Skeletal muscle tissue (tissue), 3 donors: ENCODE measurements at regions not wholly inside any gene's neighbourhood (a gene's known extent, or its start where the extent isn't known, plus 50 kb on each side); places are given as distances from the start of the nearest gene placed in this dataset.

Source experiments
- H3K27ac ChIP-seq: one replicate; pipeline ENCODE4 v1.7.0; 2013; ENCODE audit warnings: mild to moderate bottlenecking, low read depth, low read length, inconsistent platforms
- H3K27me3 ChIP-seq, 3 donors: one replicate each; pipeline ENCODE4 v1.7.0; 2013; ENCODE audit warnings: low read length in 3 of 3; ENCODE audit not compliant: control insufficient read depth in 3 of 3, insufficient read depth in 3 of 3
- H3K36me3 ChIP-seq, 3 donors: one replicate each; pipeline ENCODE4 v1.7.0; 2013; ENCODE audit warnings: low read length in 3 of 3; ENCODE audit not compliant: control insufficient read depth in 3 of 3, insufficient read depth in 3 of 3
- H3K4me1 ChIP-seq, 3 donors: one replicate each; pipeline ENCODE4 v1.7.0; 2013; ENCODE audit warnings: low read length in 3 of 3, mild to moderate bottlenecking in 3 of 3; ENCODE audit not compliant: control insufficient read depth in 3 of 3, insufficient read depth in 3 of 3
- H3K4me3 ChIP-seq, 3 donors: one replicate each; pipeline ENCODE4 v1.7.0; 2013; ENCODE audit warnings: low read length in 3 of 3
- H3K9ac ChIP-seq, 3 donors: one replicate each; pipeline ENCODE4 v1.7.0; 2013; ENCODE audit warnings: low read length in 3 of 3, mild to moderate bottlenecking in 3 of 3, moderate library complexity in 2 of 3, low read depth in 1 of 3
- H3K9me3 ChIP-seq, 3 donors: one replicate each; pipeline ENCODE4 v1.7.0; 2013; ENCODE audit warnings: low read length in 3 of 3; ENCODE audit not compliant: control insufficient read depth in 3 of 3
- donor health status: Osteomylitis.

DNA sequence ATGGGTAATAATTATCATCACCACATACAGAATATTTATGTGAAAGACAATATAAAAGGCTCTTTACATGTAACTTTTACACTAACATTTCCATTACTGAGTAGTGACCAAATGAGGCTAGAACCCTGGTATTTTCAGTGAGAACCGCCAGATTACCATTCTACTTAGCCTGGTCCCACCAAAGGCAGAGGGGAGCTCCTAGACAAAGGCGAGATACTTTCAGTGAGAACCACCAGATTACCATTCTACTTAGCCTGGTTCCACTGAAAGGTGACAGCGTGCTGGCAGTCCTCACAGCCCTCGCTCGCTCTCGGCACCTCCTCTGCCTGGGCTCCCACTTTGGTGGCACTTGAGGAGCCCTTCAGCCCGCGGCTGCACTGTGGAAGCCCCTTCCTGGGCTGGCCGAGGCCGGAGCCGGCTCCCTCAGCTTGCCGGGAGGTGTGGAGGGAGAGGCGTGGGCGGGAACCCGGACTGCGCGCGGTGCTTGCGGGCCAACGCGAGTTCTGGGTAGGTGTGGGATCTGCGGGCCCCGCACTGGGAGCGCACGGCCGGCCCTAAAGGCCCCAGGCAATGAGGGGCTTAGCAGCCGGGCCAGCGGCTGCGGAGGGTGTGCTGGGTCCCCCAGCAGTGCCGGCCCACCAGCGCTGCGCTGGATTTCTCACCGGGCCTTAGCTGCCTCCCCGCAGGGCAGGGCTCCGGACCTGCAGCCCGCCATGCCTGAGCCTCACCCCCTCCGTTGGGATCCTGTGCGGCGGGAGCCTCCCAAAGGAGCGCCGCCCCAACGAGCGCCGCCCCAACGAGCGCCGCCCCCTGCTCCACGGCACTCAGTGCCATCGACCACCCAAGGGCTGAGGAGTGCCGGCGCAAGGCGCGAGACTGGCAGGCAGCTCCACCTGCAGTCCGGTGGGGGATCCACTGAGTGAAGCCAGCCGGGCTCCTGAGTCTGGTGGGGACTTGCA, 1276.1 kb downstream of the PCDH7 start:
- Histone ChIP-seq H3K36me3 (peaks cover 0 to 2% (median 0%) of the 10 kb centered on the region in 3 donors), H3K27me3 (no peaks in the 10 kb centered on the region), H3K4me3 (no peak overlapping the region), H3K9me3 (no peaks in the 10 kb centered on the region), H3K27ac (no peak overlapping the region), H3K9ac (no peak overlapping the region), H3K4me1 (no peaks in the 10 kb centered on the region)

DNA sequence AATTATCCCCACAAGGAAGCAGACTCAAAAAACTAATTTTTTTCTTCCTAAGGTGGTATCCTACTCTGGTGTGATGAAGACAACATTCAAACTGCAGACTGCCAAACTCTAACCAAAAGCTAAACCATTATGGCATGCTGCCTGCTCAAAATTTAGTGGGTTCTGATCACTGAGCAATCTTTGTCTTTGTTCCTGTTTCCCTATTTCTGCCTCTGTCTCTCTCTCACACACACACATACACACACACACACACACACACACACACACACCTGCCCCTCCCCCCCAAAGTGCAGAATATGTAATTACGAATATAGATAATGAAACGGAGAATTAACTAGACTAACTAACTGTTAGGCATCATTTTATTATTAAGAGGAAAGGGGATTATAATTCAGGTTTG, 1278.6 kb downstream of the PCDH7 start:
- no peak overlapping the region for H3K27ac ChIP-seq
- H3K36me3 ChIP-seq, result no peaks in the 10 kb centered on the region
- no peaks in the 10 kb centered on the region for H3K27me3 ChIP-seq
- no peak overlapping the region for H3K9ac ChIP-seq
- H3K4me3 ChIP-seq, result no peak overlapping the region
- H3K4me1 ChIP-seq, result no peaks in the 10 kb centered on the region
- no peaks in the 10 kb centered on the region for H3K9me3 ChIP-seq

GRCh38 chr4:31999848-32000247, 1279.7 kb downstream of the PCDH7 start:
- Histone ChIP-seq H3K36me3 (no peaks in the 10 kb centered on the region), H3K27ac (no peak overlapping the region), H3K27me3 (no peaks in the 10 kb centered on the region), H3K4me1 (no peaks in the 10 kb centered on the region), H3K9ac (no peak overlapping the region), H3K4me3 (no peak overlapping the region), H3K9me3 (no peaks in the 10 kb centered on the region)

- H3K4me3 ChIP-seq, result no peak overlapping the region
- H3K27ac ChIP-seq, result no peak overlapping the region
- no peaks in the 10 kb centered on the region for H3K27me3 ChIP-seq
- H3K9ac ChIP-seq, result no peak overlapping the region
- H3K36me3 ChIP-seq, result no peaks in the 10 kb centered on the region
- no peaks in the 10 kb centered on the region for H3K9me3 ChIP-seq
- H3K4me1 ChIP-seq, result no peaks in the 10 kb centered on the region
Measured at GRCh38 chr4:32000846-32001488, 1280.8 kb downstream of the PCDH7 start.

- Histone ChIP-seq H3K4me3 (no peak overlapping the region), H3K36me3 (no peaks in the 10 kb centered on the region), H3K4me1 (no peaks in the 10 kb centered on the region), H3K9ac (no peak overlapping the region), H3K27ac (no peak overlapping the region), H3K27me3 (no peaks in the 10 kb centered on the region), H3K9me3 (no peaks in the 10 kb centered on the region)
Measured at GRCh38 chr4:32002037-32002747, 1282.0 kb downstream of the PCDH7 start.

DNA sequence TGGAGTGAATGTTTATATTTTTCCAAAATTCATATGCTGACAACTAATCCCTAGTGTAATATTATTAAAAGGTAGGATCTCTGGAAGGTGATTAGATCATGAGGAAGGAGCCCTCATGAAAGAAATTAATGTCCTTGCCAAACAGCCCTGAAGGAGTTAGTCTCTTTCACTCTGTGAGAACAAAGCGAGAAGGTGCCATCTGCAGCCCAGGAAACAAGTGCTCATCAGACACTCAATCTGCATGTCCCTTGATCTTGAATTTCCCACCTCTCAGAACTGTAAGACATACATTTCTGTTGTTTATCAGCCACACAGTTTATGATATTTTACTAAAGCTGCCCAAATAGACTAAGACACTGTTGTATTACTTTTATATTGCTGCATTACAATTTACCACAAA, 1283.4 kb downstream of the PCDH7 start:
- Histone ChIP-seq H3K4me1 (no peaks in the 10 kb centered on the region), H3K27me3 (no peaks in the 10 kb centered on the region), H3K4me3 (no peak overlapping the region), H3K9me3 (no peaks in the 10 kb centered on the region), H3K36me3 (no peaks in the 10 kb centered on the region), H3K9ac (no peak overlapping the region), H3K27ac (no peak overlapping the region)

DNA sequence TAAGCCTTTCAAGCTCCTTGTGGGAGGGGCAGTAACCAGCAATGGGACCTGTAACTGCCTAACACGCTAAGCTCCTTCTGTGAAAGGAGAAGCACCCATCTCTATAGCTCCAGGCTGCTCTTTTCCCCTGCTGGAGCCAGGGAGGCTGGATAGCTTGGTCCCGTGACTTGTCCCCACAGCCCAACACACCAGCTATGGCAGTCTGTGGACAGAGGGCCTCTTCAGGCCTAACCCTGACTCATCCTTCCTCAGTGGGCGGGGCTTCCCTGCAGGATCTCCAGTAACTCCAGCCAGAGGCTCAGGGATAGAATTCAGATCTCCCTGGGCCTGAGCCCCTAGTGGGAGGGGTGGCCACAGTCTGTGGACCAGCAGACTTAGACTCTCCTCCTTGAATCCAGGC, 1290.1 kb downstream of the PCDH7 start:
- Histone ChIP-seq H3K27ac (no peak overlapping the region), H3K4me3 (no peak overlapping the region), H3K9ac (no peak overlapping the region), H3K4me1 (no peaks in the 10 kb centered on the region), H3K9me3 (no peaks in the 10 kb centered on the region), H3K27me3 (no peaks in the 10 kb centered on the region), H3K36me3 (no peaks in the 10 kb centered on the region)

DNA sequence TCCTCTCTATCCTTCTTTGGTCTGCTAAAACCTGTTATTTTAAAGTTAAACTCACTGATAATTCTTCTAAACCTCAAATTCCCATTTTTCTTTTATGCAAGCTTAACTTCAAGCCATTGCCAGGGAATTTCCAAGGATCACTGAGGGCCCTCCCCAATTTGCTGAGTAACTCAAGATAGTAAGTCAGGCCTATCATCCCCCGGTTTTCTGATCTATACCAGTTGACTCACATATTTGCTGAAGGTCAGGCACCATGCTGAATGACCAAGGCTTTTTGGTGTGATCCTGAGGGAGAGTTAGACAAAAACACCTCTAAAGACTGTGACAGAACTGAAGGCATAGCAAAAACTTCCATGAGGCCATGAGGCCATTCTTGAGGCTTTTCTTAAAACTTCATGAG, 1301.9 kb downstream of the PCDH7 start:
- Histone ChIP-seq H3K27ac (no peak overlapping the region), H3K9ac (no peak overlapping the region), H3K36me3 (no peaks in the 10 kb centered on the region), H3K4me1 (no peaks in the 10 kb centered on the region), H3K4me3 (no peak overlapping the region), H3K27me3 (no peaks in the 10 kb centered on the region), H3K9me3 (no peaks in the 10 kb centered on the region)

- Histone ChIP-seq H3K9me3 (no peaks in the 10 kb centered on the region), H3K9ac (no peak overlapping the region), H3K27ac (no peak overlapping the region), H3K36me3 (no peaks in the 10 kb centered on the region), H3K4me3 (no peak overlapping the region), H3K4me1 (no peaks in the 10 kb centered on the region), H3K27me3 (no peaks in the 10 kb centered on the region)
Measured at GRCh38 chr4:32025851-32026459, 1305.8 kb downstream of the PCDH7 start.
